NCI-H1436 treated with DMSO at 0.1 percent for 48 hours (cell line): ENCODE measurements at regions not wholly inside any gene's neighbourhood (a gene's known extent, or its start where the extent isn't known, plus 50 kb on each side); places are given as distances from the start of the nearest gene placed in this dataset.
"Not testable (repeated sequence)": the region's sequence is repeated elsewhere in the genome, so short reads cannot be mapped to it uniquely, and the experiment has no call there.

ENCODE experiments used
- DNase-seq: peaks from one replicate; lab custom pipeline; 2025; lab: John Stamatoyannopoulos, UW

DNA sequence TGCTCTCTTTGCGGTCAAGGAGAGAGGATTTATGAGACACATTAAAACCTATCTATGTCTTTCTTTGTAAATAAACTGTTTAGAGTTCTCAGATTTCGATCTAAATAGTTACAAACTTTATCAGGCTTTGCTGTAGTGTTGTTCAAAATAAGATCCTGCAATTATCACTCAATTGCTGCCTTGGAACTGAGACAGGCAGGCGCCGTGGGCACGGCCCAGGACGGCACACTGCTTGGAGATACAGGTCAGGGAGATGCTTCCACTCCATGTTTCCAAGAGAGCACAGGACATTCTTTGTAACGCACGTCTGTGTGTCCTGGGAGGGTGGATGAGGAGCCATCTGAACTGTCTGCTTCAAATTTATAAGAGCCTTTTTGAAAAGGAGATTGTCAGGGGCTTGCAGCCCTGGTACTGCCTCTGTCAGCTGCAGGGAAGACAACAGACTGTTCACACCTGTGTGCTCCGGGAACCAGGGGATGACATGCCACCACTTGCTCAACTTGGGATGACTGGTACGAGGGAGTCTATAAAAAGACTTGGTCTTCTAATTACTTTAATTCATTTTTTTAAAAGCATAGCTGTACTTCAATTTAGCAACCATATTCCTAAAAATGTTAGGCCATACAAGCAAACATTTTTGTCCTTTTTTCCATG is 472.9 kb upstream of the RUNX1 start:
- no peak for DNase-seq

DNA sequence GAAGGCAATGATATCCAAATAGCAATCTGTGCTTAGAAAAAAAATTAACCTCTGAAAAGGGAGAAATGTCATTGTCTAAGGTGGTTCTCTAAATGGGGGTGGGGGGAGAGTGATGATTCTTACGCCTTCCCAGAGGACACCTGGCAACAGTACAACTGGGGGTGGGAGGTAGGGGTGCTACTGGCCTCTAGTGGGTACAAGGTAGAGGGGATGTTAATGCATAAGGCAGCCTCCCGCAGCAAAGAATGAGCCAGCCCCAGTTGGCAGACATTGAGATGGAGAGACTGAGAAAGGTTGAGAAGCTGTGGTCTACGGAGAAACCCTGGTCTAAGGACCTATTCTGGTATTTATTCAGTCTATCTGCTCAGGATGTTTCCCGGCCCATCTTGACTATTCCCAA is 472.2 kb upstream of the RUNX1 start:
- DNase-seq, result no peak

DNA sequence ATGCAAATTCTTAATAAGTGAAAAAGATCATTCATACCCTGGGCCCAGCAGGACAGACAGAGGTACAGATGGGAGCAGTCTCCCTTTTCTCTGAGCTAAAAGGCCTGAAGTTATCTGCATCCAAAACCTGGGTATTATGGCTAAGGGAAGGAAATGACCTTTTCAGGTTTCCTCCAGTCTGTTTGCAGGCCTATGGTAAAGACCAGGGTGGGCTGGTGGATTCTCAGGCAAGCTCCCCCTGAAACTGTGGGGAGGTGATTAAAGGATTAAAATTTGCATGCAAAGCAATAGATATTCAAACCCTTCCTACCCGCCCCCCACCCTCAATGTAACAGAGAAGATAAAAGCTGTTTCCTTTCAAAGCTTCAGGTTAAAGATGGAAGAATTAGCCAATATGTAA is 471.8 kb upstream of the RUNX1 start:
- no peak for DNase-seq

DNA sequence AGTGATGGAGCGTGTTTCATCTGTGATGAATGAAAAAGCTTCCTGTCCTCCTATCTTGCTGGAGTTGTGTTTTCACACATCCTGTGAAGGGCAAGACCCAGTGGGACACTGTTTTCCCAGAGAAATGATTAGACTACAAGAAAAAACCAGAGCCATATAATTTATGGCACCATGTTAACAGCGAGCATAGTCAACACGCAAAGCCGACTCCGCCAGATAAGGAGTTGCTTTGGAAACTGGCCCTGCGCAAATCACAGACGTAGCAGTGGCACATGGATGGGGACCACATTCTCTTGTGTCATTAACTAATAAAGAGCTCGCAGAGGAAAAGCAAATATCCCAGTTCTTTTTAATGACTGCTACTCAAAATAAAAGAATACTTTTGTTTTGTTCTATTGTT is 471.2 kb upstream of the RUNX1 start:
- no peak for DNase-seq

DNA sequence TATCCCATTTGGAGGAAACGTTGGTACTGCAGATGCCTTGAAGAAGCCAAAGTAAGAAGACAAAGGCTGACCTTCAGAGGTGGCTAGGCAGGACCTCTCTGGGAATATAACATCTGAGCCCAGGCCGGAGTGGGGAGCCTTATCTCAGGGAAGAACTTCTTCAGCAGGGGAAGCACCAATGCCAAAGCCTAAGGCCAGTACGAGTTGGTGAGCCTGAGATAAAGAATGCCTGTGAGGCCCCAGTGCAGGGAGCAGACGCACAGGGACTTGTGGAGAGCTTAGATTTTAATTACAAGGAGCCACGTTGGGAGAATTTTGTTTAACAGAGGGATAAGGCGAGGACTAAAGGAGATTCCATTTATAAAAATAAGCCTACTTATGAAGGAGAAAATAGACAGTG is 468.8 kb upstream of the RUNX1 start:
- no peak for DNase-seq

DNA sequence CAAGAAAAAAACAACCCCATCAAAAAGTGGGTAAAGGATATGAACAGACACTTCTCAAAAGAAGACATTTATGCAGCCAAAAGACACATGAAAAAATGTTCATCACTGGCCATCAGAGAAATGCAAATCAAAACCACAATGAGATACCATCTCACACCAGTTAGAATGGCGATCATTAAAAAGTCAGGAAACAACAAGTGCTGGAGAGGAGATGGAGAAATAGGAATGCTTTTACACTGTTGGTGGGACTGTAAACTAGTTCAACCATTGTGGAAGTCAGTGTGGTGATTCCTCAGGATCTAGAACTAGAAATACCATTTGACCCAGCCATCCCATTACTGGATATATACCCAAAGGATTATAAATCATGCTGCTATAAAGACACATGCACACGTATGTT is 467.2 kb upstream of the RUNX1 start:
- not testable (repeated sequence) for DNase-seq

DNA sequence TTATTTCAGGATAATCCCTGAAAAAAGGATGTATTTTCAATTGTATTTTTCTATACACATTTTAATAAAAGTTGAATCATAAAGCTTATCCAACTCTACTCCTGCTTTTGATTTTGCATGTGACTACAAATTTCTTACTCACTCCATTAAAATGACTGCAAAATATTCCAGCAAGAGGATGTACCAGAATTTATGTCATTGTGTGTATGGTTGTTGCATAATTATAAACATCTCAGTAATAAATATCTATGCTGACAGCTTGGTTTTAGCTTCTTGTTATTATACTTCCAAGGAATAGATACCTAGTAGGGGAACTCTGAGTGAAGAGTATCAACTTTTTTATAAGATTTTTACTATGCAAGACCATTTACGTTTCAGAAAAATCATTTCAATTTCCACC is 463.2 kb upstream of the RUNX1 start:
- no peak for DNase-seq

DNA sequence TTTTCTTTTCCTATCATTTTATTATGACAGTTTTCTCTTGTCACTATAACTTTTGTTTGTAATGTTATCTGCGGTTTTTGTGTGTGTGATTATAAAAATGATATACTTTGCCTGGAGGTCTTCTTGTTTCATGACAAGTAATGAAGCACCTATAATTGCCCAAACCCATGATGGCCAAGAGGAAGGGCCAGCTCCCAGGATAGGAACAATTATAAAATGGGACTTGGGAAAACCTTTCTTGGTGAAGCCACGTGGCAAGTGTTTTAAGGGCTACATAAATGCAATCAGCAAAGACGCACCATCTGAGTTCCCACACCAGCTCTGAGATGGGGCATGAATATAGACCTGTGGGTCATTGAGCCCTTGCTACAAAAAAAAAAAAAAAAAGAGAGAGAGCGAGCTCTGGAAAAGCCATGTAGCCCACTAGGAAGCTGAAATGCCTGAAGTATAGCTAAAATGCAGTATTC is 462.6 kb upstream of the RUNX1 start:
- DNase-seq, result no peak

DNA sequence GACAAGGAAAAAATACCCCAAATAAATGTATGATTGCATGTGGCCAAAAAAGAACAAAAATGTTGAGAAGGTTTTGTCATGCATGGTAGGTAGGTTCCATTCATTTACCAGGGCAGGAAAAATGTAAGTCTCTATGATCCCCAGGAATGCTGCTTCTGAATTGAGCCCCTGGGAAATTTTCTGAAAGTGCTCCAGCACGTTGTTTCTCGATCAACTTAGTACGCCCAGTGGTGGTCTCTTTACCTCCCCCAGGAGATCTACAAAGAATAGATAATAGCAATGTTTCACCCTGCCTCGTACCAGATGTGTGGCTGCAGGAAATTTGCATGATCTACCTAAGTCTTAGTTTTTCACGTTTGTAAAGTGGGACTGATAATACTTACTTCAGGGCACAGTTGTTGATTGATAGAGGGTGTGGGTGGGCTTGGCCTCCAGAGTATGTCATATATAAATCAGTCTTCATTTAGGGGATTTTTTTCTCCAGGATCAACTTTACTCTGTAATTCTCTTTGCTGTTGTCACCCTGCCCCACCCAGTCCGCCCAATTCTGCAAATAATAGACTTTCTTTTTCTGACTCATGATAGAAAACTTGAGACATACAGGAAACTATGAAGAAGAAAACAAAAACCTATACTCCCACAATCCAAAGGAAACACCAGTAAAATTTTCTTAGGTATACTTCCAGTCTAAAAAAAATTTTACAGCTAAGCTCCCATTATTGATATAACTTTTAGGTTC is 462.0 kb upstream of the RUNX1 start:
- DNase-seq, result no peak

DNA sequence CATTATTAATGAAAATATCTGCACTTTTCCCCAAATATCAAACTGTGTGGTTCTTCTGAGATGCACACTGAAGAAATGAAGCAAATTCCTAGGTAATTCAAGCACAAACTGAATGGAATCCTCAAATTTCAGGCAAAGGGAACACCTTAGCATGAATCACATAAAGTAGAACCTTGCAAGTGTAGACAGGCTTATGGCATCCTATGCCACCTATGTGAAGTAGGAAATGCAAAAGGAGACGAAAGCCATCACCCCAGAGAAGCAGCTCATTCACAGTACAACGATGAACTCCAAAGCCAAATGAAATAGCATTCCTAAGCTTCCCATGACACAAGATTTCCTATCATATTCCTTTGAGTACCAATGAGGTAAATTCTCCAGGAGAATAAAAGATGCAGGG is 461.2 kb upstream of the RUNX1 start:
- DNase-seq, result no peak

DNA sequence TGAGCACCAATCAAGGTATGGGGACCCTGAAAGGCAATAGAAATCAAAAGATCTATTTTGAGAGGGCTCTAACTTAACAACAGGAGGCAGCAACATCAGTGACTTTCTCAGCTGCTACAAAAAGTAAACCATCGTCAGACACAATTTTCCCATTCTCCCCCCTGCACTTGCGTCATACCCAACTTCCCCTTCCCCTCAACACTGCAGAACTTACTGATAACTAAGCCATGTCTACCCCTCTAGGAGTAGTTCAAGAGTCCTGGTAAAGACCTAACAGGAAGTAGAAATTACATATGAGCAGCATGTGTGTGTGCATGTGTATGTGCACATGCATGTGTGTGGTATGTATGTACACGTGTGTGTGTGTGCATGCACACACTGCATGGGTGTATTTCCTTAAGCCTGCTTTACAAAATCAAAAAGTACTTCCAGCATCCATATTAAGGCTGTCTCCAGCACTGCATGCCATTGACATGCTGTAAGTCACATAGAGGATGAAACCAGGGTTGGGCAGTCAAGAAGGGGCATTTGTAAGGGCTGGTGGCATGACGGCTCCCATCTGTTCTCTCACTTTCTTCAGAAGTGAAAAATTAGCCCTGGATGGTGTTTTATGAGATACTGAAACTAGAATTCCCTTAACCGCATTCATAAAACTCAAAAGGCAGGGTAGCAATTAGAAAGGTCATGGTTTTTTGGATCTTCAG is 460.1 kb upstream of the RUNX1 start:
- no peak for DNase-seq

DNA sequence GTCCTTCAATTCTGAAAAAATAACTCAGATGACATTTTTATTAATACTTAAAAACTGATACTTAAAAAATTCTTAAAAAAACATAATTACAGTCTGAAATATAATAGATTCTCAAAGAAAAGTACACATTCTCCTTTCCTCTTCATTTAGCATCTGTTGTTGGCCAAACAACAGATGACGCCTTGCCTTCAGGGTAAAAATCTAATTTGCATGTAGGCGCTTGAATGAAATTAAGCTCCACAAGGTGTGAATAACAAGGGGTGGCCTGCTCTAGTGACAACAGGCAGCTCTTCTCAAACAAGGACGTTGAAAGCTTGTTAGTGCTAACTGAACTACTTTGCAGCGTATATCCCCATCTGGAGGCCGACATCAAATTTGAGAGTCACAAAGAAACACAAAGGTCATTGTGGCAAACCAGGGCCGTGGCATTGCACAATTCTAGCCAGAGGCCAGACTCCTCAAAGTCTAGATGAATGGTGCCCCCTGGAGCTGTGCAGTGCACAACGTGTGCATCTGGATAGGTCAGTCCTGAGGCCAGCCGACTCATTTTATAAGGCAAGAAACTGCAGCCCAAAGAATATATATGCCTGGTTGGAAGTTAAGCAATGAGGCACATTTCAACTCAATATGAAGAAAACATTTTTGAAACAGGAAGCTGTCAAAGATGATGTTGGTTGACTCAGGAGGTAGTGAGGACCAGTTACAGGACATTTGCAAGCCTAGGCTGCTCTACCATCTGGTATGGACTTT is 459.2 kb upstream of the RUNX1 start:
- no peak for DNase-seq

DNA sequence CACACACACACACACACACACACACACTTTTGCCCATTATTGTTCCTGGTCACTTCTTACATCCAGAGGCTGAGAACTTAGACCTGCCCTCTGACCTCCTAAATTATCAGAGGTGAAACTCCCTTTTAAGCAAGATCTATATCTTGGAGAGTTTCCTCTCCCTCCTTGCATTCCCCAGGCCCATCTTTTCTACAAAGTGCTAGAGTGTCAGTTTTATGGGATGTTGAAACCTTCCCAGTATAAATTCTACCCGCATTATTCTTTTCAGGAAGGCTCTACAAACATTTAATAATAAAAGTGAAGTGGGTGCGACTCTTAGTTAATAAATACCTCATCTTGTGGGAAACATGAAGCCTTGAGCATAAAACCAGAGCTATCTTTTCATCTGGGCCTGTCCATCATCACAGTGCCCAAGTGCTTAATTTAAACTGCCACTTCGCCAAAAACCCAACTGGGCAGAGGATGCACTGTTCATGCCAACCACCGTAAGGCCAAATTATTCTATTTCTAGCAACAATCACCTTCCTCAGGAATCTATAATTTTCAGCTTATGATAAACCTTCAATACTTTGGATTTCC is 458.2 kb upstream of the RUNX1 start:
- no peak for DNase-seq

DNA sequence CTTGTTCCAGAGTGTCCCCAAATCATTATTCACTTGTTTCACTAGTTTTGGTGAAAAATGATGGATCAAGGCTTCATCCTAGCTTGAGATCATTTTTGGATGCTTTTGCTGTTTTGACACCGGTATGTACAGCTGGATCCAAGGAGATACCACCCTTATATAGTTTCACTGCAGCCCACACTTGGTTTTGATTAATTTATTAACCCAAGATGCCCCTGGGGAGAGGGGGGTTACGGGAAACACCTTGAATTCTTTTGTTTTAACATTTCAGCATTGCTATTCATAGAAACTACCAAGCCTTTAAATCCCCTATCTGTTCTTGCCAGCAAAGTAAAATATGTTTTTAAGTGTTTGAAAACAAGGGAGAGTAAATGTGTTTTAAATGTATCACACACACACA is 457.7 kb upstream of the RUNX1 start:
- no peak for DNase-seq

DNA sequence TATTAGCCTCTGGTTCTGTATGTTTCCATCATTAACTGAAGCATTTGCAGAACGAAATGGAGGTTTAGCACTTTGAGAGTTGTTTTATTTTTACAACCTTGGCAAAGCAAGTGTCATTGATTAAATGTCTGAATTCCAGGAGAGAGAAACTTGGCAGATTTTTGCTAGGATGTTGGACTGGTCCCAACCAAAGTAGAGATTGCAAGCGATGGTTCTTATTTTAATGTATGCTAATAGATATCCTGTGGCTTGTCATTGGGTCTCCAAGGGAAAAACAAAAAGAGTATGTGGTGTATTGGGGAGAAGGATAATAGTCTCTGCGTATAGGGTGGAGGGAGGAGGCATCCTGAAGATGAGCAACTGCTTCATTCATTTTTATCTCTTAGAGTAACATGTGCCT is 457.2 kb upstream of the RUNX1 start:
- no peak for DNase-seq

DNA sequence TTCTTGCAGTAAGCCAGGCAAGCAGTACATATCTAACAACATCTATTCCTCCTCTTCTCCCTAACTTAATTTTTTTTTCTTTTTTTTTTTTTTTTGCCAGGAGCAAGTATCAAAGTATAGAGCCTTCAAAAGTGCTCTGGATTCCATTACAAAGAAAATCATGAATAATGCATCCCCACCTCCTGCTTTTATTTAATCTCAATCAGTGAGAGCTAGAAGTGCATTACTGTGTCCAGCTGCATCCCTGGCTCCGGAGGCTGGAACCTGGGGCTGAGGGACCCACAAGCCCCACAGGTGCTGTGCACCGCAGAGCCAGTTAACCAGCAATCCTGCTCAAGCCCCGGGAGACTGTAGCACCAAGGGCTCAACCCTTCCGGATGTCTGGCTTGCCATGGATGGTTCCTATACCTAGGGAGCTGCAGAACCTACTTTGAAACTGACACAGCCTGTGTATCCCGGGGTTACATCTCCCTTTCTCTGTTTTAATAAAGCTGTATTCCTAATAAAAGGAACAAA is 455.9 kb upstream of the RUNX1 start:
- DNase-seq, result no peak

DNA sequence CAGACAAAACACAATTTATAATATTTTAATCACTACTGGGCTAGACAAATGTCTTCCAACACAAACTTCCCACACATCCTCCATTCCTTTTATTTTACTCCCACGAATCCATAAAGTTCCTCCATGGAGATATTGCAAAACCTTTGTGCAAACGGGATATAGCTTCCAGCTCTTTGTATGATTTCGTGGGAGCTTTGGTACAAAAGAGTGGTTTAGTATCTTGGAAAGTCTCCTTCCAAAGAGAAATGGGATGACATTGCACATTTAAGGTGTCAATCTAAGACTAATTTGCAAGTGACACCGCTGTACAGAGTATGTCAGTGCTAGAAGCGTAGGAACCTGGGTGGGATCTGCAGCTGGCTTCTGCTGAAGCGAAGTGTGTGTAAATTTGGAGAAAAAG is 455.2 kb upstream of the RUNX1 start:
- DNase-seq, result no peak

DNA sequence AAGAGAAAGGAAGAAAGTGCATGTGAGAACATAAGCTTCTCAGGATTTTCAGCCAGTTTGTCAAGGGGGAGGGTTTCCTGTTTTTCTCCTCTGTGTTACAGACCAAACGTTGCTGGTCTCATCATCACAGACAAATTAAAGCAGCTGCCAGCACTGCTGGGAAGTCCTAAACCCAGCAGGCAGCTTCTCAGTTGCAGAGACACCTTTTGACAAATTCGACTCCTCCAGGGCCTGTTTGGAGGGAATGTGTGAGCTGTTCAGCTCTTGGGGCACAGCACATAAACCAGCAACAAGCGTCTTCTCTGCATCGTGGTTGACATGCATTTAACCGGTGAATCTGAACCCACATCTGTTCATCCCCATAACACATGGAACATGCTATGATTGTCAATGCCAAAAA is 454.6 kb upstream of the RUNX1 start:
- no peak for DNase-seq

DNA sequence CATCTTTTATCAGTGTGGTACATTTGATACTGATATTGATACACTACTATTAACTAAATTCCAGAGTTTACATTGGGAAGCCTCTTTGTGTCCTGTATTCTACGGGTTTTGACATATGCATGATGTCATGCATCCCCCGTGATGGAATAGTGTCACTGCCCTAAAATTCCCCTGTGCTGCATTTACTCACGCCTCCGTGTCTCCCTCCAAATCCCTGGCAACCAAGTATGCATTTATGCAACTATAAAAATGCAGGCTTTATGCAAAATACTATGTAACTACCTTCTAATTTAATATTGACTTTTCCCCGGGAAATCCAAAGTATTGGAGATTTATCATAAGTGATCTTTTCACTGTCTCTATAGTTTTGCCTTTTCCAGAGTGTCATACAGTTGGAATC is 453.7 kb upstream of the RUNX1 start:
- no peak for DNase-seq

DNA sequence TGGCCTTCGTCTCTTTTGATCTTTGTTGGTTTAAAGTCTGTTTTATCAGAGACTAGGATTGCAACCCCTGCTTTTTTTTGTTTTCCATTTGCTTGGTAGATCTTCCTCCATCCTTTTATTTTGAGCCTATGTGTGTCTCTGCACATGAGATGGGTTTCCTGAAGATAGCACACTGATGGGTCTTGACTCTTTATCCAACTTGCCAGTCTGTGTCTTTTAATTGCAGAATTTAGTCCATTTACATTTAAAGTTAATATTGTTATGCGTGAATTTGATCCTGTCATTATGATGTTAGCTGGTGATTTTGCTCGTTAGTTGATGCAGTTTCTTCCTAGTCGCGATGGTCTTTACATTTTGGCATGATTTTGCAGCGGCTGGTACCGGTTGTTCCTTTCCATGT is 448.4 kb upstream of the RUNX1 start:
- DNase-seq, result not testable (repeated sequence)

DNA sequence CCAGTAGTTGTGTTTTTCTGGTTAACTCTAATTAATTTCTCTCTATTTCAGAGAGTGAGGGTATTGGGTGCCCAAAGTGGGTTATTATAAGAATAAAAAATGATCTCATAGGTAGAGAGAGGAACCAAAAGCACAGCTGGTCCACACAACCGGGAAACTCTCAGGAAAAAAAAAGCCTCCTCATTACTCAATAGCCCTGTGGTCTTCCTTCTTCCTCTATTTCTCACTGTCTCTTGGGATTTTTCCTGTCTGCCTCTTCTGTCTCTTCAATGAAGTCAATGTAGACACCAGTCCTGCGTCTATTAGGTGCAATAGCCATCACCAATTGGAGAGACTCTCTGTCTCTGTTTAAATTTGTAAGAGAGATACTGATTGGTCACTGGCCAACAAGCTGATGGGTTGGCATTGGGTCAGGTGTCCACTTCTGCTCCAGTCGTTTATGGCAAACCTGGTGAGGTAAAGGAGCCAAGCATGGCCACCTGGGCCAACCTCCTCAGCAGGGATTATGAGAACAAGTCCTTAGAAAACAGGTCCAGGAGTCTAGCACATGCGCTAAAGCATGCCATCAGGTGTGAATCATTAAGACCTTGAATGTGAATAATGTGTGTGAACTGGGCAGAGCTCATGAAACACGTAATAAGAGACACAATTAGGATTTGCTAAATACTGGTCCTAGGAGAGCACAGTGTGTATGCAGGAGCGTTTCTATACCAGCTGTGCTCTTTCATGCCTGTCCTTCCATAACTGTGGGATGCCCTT is 443.0 kb upstream of the RUNX1 start:
- no peak for DNase-seq
